H1 (cell line): ENCODE measurements at regions not wholly inside any gene's neighbourhood (a gene's known extent, or its start where the extent isn't known, plus 50 kb on each side); places are given as distances from the start of the nearest gene placed in this dataset.

ENCODE experiments used
- CTCF ChIA-PET: fragments of 300-600 bp; sonication (Branson Sonifier 250); formaldehyde crosslinking; loops from one replicate; lab custom pipeline; 2021; ENCODE audit not compliant: partially characterized antibody; lab: Charles Lee
- POLR2A ChIA-PET: fragments of 300-600 bp; sonication (Branson Sonifier 250); formaldehyde crosslinking; loops from one replicate; lab custom pipeline; 2021; ENCODE audit warnings: inconsistent platforms; ENCODE audit not compliant: partially characterized antibody; lab: Charles Lee
- DNase-seq, 2 experiments: peaks; one replicate each; pipeline versions ENCODE4 v3.0.0 to v3.0.0-alpha.2; 2010 to 2022; ENCODE audit warnings: low spot score in 2 of 2, low read depth in 1 of 2, mixed read lengths in 1 of 2
- FAIRE-seq: peaks from 2 replicates; lab custom pipeline; 2011; peaks lifted over from hg19 to GRCh38; lab: Jason Lieb, UNC
- H2AFZ ChIP-seq: 2 replicates; pipeline ENCODE4 v1.8.1; 2012; ENCODE audit warnings: low read length, inconsistent platforms
- H2AK5ac ChIP-seq: 2 replicates; pipeline ENCODE4 v1.6.1; 2013; ENCODE audit warnings: low read depth, low read length
- H2BK120ac ChIP-seq: replicated peaks from 2 replicates; pipeline ENCODE3; 2013; ENCODE audit warnings: low read depth, low read length, inconsistent platforms
- H2BK12ac ChIP-seq: 2 replicates; pipeline ENCODE4 v1.6.1; 2013; ENCODE audit warnings: low read depth, low read length
- H2BK15ac ChIP-seq: 2 replicates; pipeline ENCODE4 v1.6.1; 2013; ENCODE audit warnings: low read length
- H2BK20ac ChIP-seq: 2 replicates; pipeline ENCODE4 v1.6.1; 2013; ENCODE audit warnings: low read length
- H2BK5ac ChIP-seq: 2 replicates; pipeline ENCODE4 v1.6.1; 2013; ENCODE audit warnings: low read depth, low read length
- H3K14ac ChIP-seq: 2 replicates; pipeline ENCODE4 v1.6.1; 2013; ENCODE audit warnings: inconsistent platforms; ENCODE audit not compliant: insufficient read length
- H3K18ac ChIP-seq: 2 replicates; pipeline ENCODE4 v1.6.1; 2013; ENCODE audit warnings: low read length; ENCODE audit errors: extremely low read depth
- H3K23ac ChIP-seq: 2 replicates; pipeline ENCODE4 v1.6.1; 2013; ENCODE audit warnings: inconsistent platforms; ENCODE audit not compliant: insufficient read length
- H3K23me2 ChIP-seq: 2 replicates; pipeline ENCODE4 v1.6.1; 2013; ENCODE audit warnings: low read depth, low read length
- H3K27ac ChIP-seq: 2 replicates; pipeline ENCODE4 v1.6.1; 2011; ENCODE audit warnings: low read depth, low read length, inconsistent platforms
- H3K27me3 ChIP-seq, 4 experiments: replicated peaks in 1 of 4; 1 replicate in 1 of 4; 2 replicates in 3 of 4; pipeline versions ENCODE4 v1.6.1 to v1.8.1; 2011 to 2013; ENCODE audit warnings: low read length in 3 of 4, mild to moderate bottlenecking in 3 of 4, inconsistent platforms in 2 of 4, mixed read lengths in 2 of 4, moderate library complexity in 1 of 4; ENCODE audit not compliant: control insufficient read depth in 3 of 4, insufficient read depth in 3 of 4; ENCODE audit errors: extremely low read depth in 1 of 4
- H3K36me3 ChIP-seq, 4 experiments: 2 replicates each; pipeline versions ENCODE4 v1.6.1 to v1.8.1; 2011 to 2013; ENCODE audit warnings: mild to moderate bottlenecking in 4 of 4, low read length in 3 of 4, moderate library complexity in 2 of 4, control low read depth in 1 of 4, inconsistent platforms in 1 of 4; ENCODE audit not compliant: insufficient read depth in 4 of 4, control insufficient read depth in 2 of 4
- H3K4ac ChIP-seq: replicated peaks from 2 replicates; pipeline ENCODE3; 2013; ENCODE audit warnings: low read length, low read depth, mixed read lengths, inconsistent platforms; ENCODE audit not compliant: insufficient read length
- H3K4me1 ChIP-seq, 4 experiments: replicated peaks in 1 of 4; 1 replicate in 1 of 4; 2 replicates in 3 of 4; pipeline versions ENCODE4 v1.6.1 to v1.8.1; 2011 to 2013; ENCODE audit warnings: low read length in 3 of 4, inconsistent platforms in 2 of 4, mixed read lengths in 1 of 4; ENCODE audit not compliant: insufficient read depth in 4 of 4, control insufficient read depth in 3 of 4
- H3K4me2 ChIP-seq, 2 experiments: 2 replicates each; pipeline versions ENCODE4 v1.6.1 to v1.8.1; 2011 to 2013; ENCODE audit warnings: low read depth in 2 of 2, low read length in 2 of 2, control low read depth in 1 of 2, inconsistent platforms in 1 of 2, mild to moderate bottlenecking in 1 of 2; ENCODE audit not compliant: insufficient read depth in 1 of 2
- H3K4me3 ChIP-seq, 4 experiments: fragments of 200-600, 300-600 bp in 1 of 4; sonication (generic), shearing (Covaris generic), sonication (Bioruptor Twin) in 1 of 4; 2 replicates each; pipeline versions ENCODE4 v1.5.1 to v1.8.1; 2011 to 2016; ENCODE audit warnings: low read length in 4 of 4, low read depth in 3 of 4, control low read depth in 2 of 4, inconsistent platforms in 2 of 4, mild to moderate bottlenecking in 2 of 4, mixed read lengths in 1 of 4, moderate library complexity in 1 of 4; ENCODE audit not compliant: insufficient read depth in 2 of 4; ENCODE audit errors: extremely low read depth in 1 of 4
- H3K56ac ChIP-seq: replicated peaks from 2 replicates; pipeline ENCODE3; 2013; ENCODE audit warnings: low read depth, mild to moderate bottlenecking, mixed read lengths, low read length, inconsistent platforms; ENCODE audit not compliant: insufficient read length
- H3K79me1 ChIP-seq: 2 replicates; pipeline ENCODE4 v1.6.1; 2013; ENCODE audit warnings: low read depth, low read length, control low read depth
- H3K79me2 ChIP-seq, 2 experiments: 2 replicates each; pipeline versions ENCODE4 v1.6.1 to v1.8.1; 2012 to 2013; ENCODE audit warnings: low read length in 2 of 2, mild to moderate bottlenecking in 2 of 2, inconsistent platforms in 1 of 2; ENCODE audit not compliant: insufficient read depth in 2 of 2, control insufficient read depth in 1 of 2
- H3K9ac ChIP-seq, 4 experiments: replicated peaks in 1 of 4; 1 replicate in 1 of 4; 2 replicates in 3 of 4; pipeline versions ENCODE4 v1.6.1 to v1.8.1; 2011 to 2013; ENCODE audit warnings: low read depth in 3 of 4, low read length in 3 of 4, control low read depth in 2 of 4, mild to moderate bottlenecking in 2 of 4, moderate library complexity in 2 of 4, inconsistent platforms in 1 of 4; ENCODE audit errors: extremely low read depth in 1 of 4
- H3K9me3 ChIP-seq, 2 experiments: 2 replicates each; pipeline versions ENCODE4 v1.6.1 to v1.8.1; 2012 to 2013; ENCODE audit warnings: mild to moderate bottlenecking in 2 of 2, moderate library complexity in 2 of 2, control low read depth in 1 of 2, inconsistent platforms in 1 of 2, low read depth in 1 of 2, low read length in 1 of 2, mixed read lengths in 1 of 2; ENCODE audit not compliant: insufficient read depth in 2 of 2
- H4K20me1 ChIP-seq, 2 experiments: replicated peaks in 1 of 2; 2 replicates each; pipeline versions ENCODE3 to v1.8.1; 2011 to 2013; ENCODE audit warnings: inconsistent platforms in 2 of 2, low read length in 2 of 2, mild to moderate bottlenecking in 1 of 2; ENCODE audit not compliant: insufficient read depth in 2 of 2, control insufficient read depth in 1 of 2
- H4K5ac ChIP-seq: 2 replicates; pipeline ENCODE4 v1.6.1; 2013; ENCODE audit warnings: low read length, low read depth, mixed read lengths, inconsistent platforms; ENCODE audit not compliant: insufficient read length
- H4K8ac ChIP-seq: 2 replicates; pipeline ENCODE4 v1.8.0; 2013; ENCODE audit warnings: mild to moderate bottlenecking, moderate library complexity, low read length, inconsistent platforms; ENCODE audit not compliant: insufficient read depth; ENCODE audit errors: extremely low read depth
- H4K91ac ChIP-seq: replicated peaks from 2 replicates; pipeline ENCODE3; 2013; ENCODE audit warnings: low read length, mixed read lengths, inconsistent platforms; ENCODE audit not compliant: insufficient read length
- BRCA1 ChIP-seq: IDR thresholded peaks from 2 replicates; pipeline ENCODE4 v1.6.1; 2012; ENCODE audit warnings: low read depth, low read length, improper control_type of control experiment
- EGR1 ChIP-seq: IDR thresholded peaks from 2 replicates; pipeline ENCODE4 v1.6.1; 2011; ENCODE audit warnings: low read depth, low read length, borderline replicate concordance
- HDAC6 ChIP-seq: IDR thresholded peaks from one replicate; pipeline ENCODE4 v1.7.1; 2012; ENCODE audit warnings: low read depth, mild to moderate bottlenecking, inconsistent platforms, low read length, moderate library complexity
- JUND ChIP-seq: IDR thresholded peaks from 2 replicates; pipeline ENCODE4 v1.6.1; 2011; ENCODE audit warnings: mild to moderate bottlenecking, improper control_type of control experiment, low read length
- RNF2 ChIP-seq: fragments of 200-900, 300-1000 bp; sonication (generic); IDR thresholded peaks from 2 replicates; pipeline ENCODE4 v1.7.1; 2016; ENCODE audit warnings: borderline replicate concordance, low read depth, mild to moderate bottlenecking, antibody characterized with exemption, low read length; ENCODE audit not compliant: poor library complexity, severe bottlenecking; ENCODE audit errors: missing control alignments
- RXRA ChIP-seq: IDR thresholded peaks from 2 replicates; pipeline ENCODE4 v1.6.1; 2011; ENCODE audit warnings: low read depth, mild to moderate bottlenecking, low read length, moderate library complexity; ENCODE audit not compliant: insufficient read depth
- WGBS, 2 experiments: shearing (Covaris generic) in 1 of 2; methylation state at CpG; one replicate each; pipeline versions ENCODE4 v1.1.6 to v1.1.7; 2013 to 2015; ENCODE audit warnings: low lambda C conversion rate in 2 of 2, mixed read lengths in 2 of 2, inconsistent platforms in 1 of 2, low coverage in 1 of 2, missing lambda C conversion rate in 1 of 2; ENCODE audit not compliant: insufficient replicate concordance in 2 of 2, insufficient coverage in 1 of 2, insufficient read length in 1 of 2; ENCODE audit errors: extremely low coverage in 1 of 2, missing lambda C conversion rate in 1 of 2; 5-methylcytosine and 5-hydroxymethylcytosine counted together

- Histone ChIP-seq H4K5ac (no peak overlapping the region), H2BK15ac (no peak overlapping the region), H4K91ac (no peak overlapping the region), H2BK20ac (no peak overlapping the region), H3K4me3 (no peak overlapping the region), H4K8ac (no peak overlapping the region), H2AK5ac (no peak overlapping the region), H4K20me1 (no peaks in the 10 kb centered on the region), H3K79me1 (no peaks in the 10 kb centered on the region), H3K23me2 (no peaks in the 10 kb centered on the region), H3K14ac (no peak overlapping the region), H3K18ac (no peak overlapping the region), H2BK12ac (no peak overlapping the region), H3K79me2 (no peaks in the 10 kb centered on the region), H3K9me3 (no peaks in the 10 kb centered on the region), H3K4ac (no peak overlapping the region), H3K23ac (no peak overlapping the region), H3K27me3 (no peaks in the 10 kb centered on the region), H3K4me1 (no peaks in the 10 kb centered on the region), H3K4me2 (no peak overlapping the region), H2BK120ac (no peak overlapping the region), H3K56ac (no peak overlapping the region), H3K9ac (no peak overlapping the region), H3K36me3 (no peaks in the 10 kb centered on the region), H3K27ac (no peak overlapping the region), H2BK5ac (no peak overlapping the region), H2AFZ (no peak overlapping the region)
- WGBS, 2 experiments = 66% methylated on average over 8 of the region's 8 CpGs; no CpG with 5 or more reads in 1 of the 2 experiments
- DNase-seq (no peak), FAIRE-seq (no peak)
- ChIA-PET CTCF (no interaction called here), POLR2A (no interaction called here)
- no peak for TF ChIP-seq EGR1
- no peak for TF ChIP-seq RNF2
- no peak for TF ChIP-seq RXRA
- no peak for TF ChIP-seq BRCA1
- TF ChIP-seq HDAC6 = no peak
- TF ChIP-seq JUND = no peak
- TF ChIP-seq, all 59 proteins: peak for 0
These were observed 172.5 kb downstream of the IPMK start for GRCh38 chr10:58094985-58095718.
